IMR-90 (cell line): ENCODE measurements at regions not wholly inside any gene's neighbourhood (a gene's known extent, or its start where the extent isn't known, plus 50 kb on each side); places are given as distances from the start of the nearest gene placed in this dataset.

Experiments
- CEBPB ChIP-seq: IDR thresholded peaks from 2 replicates; pipeline ENCODE4 v1.6.1; 2012; ENCODE audit warnings: low read depth, low read length, improper control_type of control experiment
- CHD1 ChIP-seq: IDR thresholded peaks from 2 replicates; pipeline ENCODE4 v1.6.1; 2012; ENCODE audit warnings: low read depth, low read length, improper control_type of control experiment
- CTCF ChIP-seq: conservative IDR thresholded peaks from 2 replicates; pipeline ENCODE4 v1.5.1; 2012; ENCODE audit warnings: mild to moderate bottlenecking, low read depth, low read length, improper control_type of control experiment
- ELK1 ChIP-seq: fragments of 150-350 bp; IDR thresholded peaks from 2 replicates; pipeline ENCODE4 v1.6.1; 2016; ENCODE audit warnings: low read depth, mild to moderate bottlenecking, low read length, moderate library complexity, borderline replicate concordance
- FOS ChIP-seq: fragments of 150-350 bp; IDR thresholded peaks from 2 replicates; pipeline ENCODE4 v1.6.1; 2016; ENCODE audit warnings: low read depth, low read length
- MAZ ChIP-seq: IDR thresholded peaks from 2 replicates; pipeline ENCODE4 v1.6.1; 2012; ENCODE audit warnings: low read depth, mild to moderate bottlenecking, low read length, improper control_type of control experiment, moderate library complexity, borderline replicate concordance
- MXI1 ChIP-seq: IDR thresholded peaks from 2 replicates; pipeline ENCODE4 v1.6.1; 2012; ENCODE audit warnings: low read depth, mild to moderate bottlenecking, low read length, moderate library complexity, borderline replicate concordance
- POLR2A ChIP-seq: IDR thresholded peaks from 2 replicates; pipeline ENCODE4 v1.6.1; 2012; ENCODE audit warnings: mild to moderate bottlenecking, low read depth, low read length
- RAD21 ChIP-seq: IDR thresholded peaks from 2 replicates; pipeline ENCODE4 v1.6.1; 2012; ENCODE audit warnings: low read length, improper control_type of control experiment
- RCOR1 ChIP-seq: IDR thresholded peaks from 2 replicates; pipeline ENCODE4 v1.6.1; 2012; ENCODE audit warnings: mild to moderate bottlenecking, low read length, improper control_type of control experiment; ENCODE audit not compliant: insufficient replicate concordance
- RFX5 ChIP-seq: IDR thresholded peaks from 2 replicates; pipeline ENCODE4 v1.8.0; 2012; ENCODE audit warnings: low read depth, mild to moderate bottlenecking, low read length, moderate library complexity
- SMC3 ChIP-seq: fragments of 150-350 bp; IDR thresholded peaks from 2 replicates; pipeline ENCODE4 v1.6.1; 2016; ENCODE audit warnings: low read depth, mild to moderate bottlenecking, antibody characterized with exemption, low read length, moderate library complexity
- USF2 ChIP-seq: fragments of 150-350 bp; IDR thresholded peaks from 2 replicates; pipeline ENCODE4 v1.6.1; 2017; ENCODE audit warnings: mild to moderate bottlenecking, antibody characterized with exemption, low read length, low read depth

GRCh38 chr13:111040830-111041229 lies 74.3 kb upstream of the ARHGEF7 start:
- no peak for TF ChIP-seq CTCF
- TF ChIP-seq POLR2A: no peak
- no peak for TF ChIP-seq RCOR1
- no peak for TF ChIP-seq CHD1
- no peak for TF ChIP-seq RAD21
- no peak for TF ChIP-seq USF2
- no peak for TF ChIP-seq MAZ
- no peak for TF ChIP-seq ELK1
- no peak for TF ChIP-seq MXI1
- TF ChIP-seq CEBPB: no peak
- no peak for TF ChIP-seq FOS
- no peak for TF ChIP-seq SMC3
- TF ChIP-seq RFX5: no peak
